ENCODE measurements at regions not wholly inside any gene's neighbourhood (a gene's known extent, or its start where the extent isn't known, plus 50 kb on each side); places are given as distances from the start of the nearest gene placed in this dataset.

DNA sequence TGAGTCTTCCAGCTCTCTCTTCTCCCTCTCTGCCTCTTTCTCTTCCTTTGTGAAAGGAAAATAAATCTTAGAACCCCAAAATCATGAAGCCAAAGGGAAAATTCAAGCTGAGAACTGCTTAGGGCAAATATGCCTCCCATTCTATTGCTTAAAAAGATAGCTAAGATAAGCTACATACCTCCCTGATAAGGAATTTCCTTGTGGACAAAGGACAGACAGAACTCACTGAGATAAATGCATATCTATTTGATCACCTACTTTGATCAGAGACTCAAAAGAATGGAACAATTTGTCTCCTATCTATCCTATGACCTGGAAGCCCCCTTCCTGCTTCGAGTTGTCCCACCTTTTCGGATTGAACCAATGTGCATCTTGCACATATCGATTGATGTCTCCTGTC is 220.6 kb upstream of the NMUR2 start (continued):
- TF ChIP-seq BACH1 (IDR thresholded peaks at IDR 0.05; ENCODE audit: low read length) (no peak), RFX5 (IDR thresholded peaks at IDR 0.05; ENCODE audit: borderline replicate concordance, low read depth, low read length) (no peak), KDM5A (IDR thresholded peaks at IDR 0.05; ENCODE audit: low read length) (no peak)
